SU-DHL-6 (cell line): ENCODE measurements at regions not wholly inside any gene's neighbourhood (a gene's known extent, or its start where the extent isn't known, plus 50 kb on each side); places are given as distances from the start of the nearest gene placed in this dataset.

Experiments used
- EZH2phosphoT487 ChIP-seq: fragments of 200-600 bp; sonication (generic), shearing (Covaris generic); conservative IDR thresholded peaks from 2 replicates; pipeline ENCODE4 v1.6.1; 2018; ENCODE audit warnings: mild to moderate bottlenecking, antibody characterized with exemption, low read length, moderate library complexity, mixed read lengths
- TF ChIP-seq, protein P1 (sequence below): fragments of 200-600 bp; sonication (generic); IDR thresholded peaks from one replicate; pipeline ENCODE4 v1.5.1; 2017; ENCODE audit warnings: antibody characterized with exemption, mild to moderate bottlenecking, low read length, moderate library complexity; ENCODE audit not compliant: insufficient read depth, poor library complexity, severe bottlenecking

DNA sequence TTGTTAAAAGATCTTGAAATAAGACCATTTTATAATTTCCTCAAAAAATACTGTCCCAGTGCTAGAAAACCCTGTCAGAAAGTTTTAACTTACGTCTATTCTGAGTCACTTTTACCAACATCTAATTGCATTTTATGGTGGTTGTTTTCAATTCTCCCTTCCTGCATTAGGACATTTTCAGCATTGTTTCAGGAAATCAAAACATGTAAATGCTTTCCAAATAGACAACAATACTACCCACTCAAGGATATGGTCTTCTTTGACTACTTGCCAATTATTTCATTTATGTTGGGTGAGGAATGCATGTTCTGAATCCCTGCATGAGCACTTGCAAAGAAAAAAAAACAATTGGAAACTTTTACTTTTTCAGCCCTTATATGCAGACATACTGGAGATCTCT is 284.6 kb upstream of the PDE4D start:
- TF ChIP-seq, protein P1, sequence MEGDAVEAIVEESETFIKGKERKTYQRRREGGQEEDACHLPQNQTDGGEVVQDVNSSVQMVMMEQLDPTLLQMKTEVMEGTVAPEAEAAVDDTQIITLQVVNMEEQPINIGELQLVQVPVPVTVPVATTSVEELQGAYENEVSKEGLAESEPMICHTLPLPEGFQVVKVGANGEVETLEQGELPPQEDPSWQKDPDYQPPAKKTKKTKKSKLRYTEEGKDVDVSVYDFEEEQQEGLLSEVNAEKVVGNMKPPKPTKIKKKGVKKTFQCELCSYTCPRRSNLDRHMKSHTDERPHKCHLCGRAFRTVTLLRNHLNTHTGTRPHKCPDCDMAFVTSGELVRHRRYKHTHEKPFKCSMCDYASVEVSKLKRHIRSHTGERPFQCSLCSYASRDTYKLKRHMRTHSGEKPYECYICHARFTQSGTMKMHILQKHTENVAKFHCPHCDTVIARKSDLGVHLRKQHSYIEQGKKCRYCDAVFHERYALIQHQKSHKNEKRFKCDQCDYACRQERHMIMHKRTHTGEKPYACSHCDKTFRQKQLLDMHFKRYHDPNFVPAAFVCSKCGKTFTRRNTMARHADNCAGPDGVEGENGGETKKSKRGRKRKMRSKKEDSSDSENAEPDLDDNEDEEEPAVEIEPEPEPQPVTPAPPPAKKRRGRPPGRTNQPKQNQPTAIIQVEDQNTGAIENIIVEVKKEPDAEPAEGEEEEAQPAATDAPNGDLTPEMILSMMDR = no peak
- no peak for TF ChIP-seq EZH2phosphoT487
